GM06990 (cell line): ENCODE measurements at regions not wholly inside any gene's neighbourhood (a gene's known extent, or its start where the extent isn't known, plus 50 kb on each side); places are given as distances from the start of the nearest gene placed in this dataset.
"Not testable (repeated sequence)": the region's sequence is repeated elsewhere in the genome, so short reads cannot be mapped to it uniquely, and the experiment has no call there.

Source experiments
- DNase-seq: peaks from one replicate; pipeline ENCODE4 v3.0.0-alpha.2; 2011; ENCODE audit not compliant: insufficient read length; ENCODE audit errors: extremely low read depth
- H3K27me3 ChIP-seq: replicated peaks from 2 replicates; pipeline ENCODE4 v1.6.0; 2011; ENCODE audit warnings: low read length; ENCODE audit not compliant: control insufficient read depth, insufficient read depth
- H3K36me3 ChIP-seq: 2 replicates; pipeline ENCODE4 v1.5.1; 2011; ENCODE audit warnings: low read length; ENCODE audit not compliant: control insufficient read depth, insufficient read depth
- H3K4me3 ChIP-seq: replicated peaks from 2 replicates; pipeline ENCODE4 v1.5.1; 2011; ENCODE audit warnings: low read depth, mild to moderate bottlenecking, control low read depth, low read length
- TF ChIP-seq, protein P1 (sequence below): IDR thresholded peaks from 2 replicates; pipeline ENCODE4 v1.5.1; 2011; ENCODE audit warnings: low read length, control low read depth, mild to moderate bottlenecking, inconsistent platforms; ENCODE audit not compliant: insufficient read depth, poor library complexity, severe bottlenecking

DNA sequence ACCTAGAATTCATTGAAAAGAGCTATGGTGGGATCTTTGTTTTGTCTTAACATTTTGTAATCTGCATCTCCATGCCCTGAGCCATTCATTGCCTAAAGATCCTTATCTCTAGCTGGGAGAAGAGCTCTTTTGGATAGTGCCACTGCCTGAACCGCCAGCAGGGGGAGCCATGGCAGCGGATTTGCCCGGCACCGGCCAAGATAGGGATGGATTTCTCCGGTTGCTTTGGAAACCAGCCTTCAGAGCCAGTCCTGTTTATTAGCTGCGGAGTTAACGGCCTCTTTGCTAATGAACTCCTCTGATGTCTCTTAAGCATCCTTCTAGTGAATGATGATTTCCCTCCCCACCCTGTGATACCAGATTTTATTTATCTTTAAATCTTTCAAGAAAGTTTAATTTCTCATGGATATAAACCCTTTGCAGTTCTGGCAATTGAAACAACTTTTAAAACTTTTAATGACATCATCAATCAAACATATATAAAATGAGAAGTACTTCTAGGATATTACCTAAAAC, 58.2 kb upstream of the LYZL2 start:
- H3K4me3 ChIP-seq: no peak overlapping the region
- H3K36me3 ChIP-seq: no peaks in the 10 kb centered on the region
- DNase-seq: peak; percentile 57
- H3K27me3 ChIP-seq: no peaks in the 10 kb centered on the region
- TF ChIP-seq, protein P1, sequence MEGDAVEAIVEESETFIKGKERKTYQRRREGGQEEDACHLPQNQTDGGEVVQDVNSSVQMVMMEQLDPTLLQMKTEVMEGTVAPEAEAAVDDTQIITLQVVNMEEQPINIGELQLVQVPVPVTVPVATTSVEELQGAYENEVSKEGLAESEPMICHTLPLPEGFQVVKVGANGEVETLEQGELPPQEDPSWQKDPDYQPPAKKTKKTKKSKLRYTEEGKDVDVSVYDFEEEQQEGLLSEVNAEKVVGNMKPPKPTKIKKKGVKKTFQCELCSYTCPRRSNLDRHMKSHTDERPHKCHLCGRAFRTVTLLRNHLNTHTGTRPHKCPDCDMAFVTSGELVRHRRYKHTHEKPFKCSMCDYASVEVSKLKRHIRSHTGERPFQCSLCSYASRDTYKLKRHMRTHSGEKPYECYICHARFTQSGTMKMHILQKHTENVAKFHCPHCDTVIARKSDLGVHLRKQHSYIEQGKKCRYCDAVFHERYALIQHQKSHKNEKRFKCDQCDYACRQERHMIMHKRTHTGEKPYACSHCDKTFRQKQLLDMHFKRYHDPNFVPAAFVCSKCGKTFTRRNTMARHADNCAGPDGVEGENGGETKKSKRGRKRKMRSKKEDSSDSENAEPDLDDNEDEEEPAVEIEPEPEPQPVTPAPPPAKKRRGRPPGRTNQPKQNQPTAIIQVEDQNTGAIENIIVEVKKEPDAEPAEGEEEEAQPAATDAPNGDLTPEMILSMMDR: peak; percentile 93

DNA sequence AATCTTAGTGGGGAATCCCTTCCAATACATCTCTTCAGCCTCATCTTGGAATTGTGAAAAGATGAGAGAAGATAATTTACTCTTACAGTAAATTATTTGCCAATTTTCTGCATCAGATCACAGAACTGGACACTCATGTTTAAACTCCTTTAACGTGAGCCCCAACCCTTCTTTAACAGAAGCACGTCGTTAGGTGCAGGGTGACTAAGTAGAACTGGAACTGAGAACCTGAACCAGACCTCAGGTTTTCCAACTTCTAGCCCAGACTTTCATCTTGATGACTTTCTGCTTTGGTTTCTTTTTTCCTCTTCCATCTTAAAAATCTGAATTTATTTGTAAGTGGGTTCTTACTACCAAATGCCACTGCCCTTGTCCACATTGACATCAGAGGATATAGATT, 57.2 kb upstream of the LYZL2 start:
- Histone ChIP-seq H3K36me3 (no peaks in the 10 kb centered on the region), H3K4me3 (no peak overlapping the region), H3K27me3 (no peaks in the 10 kb centered on the region)
- TF ChIP-seq, protein P1: no peak
- DNase-seq: no peak

DNA sequence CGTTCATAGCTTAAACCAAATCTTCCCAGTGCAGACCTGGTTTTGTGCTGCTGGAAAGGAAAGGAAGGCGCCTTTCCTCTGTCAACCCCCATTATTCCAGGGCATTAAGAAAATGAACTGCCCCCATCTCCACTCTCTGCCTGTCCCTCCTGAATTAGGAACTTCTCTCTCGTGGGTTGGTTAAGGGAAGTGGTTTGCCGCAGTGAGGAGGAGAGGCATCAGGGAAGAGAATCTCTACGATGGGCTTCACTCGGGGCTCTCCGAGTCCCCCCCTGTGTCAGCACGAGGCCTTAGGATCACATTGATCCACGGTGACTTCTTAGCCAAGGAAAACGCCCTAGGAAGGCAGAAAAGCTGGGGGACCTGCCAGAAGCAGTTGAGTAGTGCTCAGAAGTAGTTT, 53.9 kb upstream of the LYZL2 start:
- H3K36me3 ChIP-seq: no peaks in the 10 kb centered on the region
- H3K4me3 ChIP-seq: no peak overlapping the region
- no peak for DNase-seq
- H3K27me3 ChIP-seq: no peaks in the 10 kb centered on the region
- TF ChIP-seq, protein P1: no peak

DNA sequence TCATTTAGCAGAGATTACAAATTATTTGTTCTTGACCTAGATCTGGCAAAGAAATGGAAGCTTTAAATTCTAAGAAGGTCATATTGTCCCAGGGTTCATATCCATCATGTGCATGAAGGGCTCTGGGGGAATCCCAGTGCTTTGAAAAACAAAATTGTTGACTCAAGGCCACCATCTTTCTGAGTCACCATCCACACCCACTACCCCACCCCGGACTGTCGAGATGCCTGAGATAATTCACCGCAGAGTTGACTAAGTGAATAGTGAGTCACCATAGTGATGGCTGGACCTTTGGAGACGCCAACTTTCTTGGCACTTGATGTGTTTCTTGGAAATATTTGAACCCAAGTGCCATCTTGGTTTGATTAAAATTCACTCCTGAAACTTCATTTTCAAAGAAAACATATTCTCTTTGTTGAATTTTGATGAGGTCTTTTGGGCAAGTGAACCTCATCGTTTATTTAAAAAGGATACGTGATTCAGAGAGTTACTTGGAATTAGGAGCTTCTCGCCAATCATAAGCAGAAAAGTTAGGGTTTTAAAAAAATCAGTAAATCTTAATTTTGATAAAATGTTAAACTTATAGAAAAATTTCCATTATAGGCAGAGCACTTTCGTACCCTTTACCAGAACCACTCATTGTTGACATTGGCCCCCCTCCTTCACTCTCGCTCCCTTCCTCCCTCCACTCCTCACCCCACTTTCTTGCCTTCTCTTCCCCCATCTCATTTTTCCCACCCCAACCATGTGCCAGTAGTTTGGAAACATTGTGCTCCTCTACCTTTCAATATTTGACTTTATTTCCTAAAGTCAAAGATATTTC, 53.0 kb upstream of the LYZL2 start:
- H3K27me3 ChIP-seq, DNase-seq, H3K4me3 ChIP-seq, H3K36me3 ChIP-seq: not testable (repeated sequence)

DNA sequence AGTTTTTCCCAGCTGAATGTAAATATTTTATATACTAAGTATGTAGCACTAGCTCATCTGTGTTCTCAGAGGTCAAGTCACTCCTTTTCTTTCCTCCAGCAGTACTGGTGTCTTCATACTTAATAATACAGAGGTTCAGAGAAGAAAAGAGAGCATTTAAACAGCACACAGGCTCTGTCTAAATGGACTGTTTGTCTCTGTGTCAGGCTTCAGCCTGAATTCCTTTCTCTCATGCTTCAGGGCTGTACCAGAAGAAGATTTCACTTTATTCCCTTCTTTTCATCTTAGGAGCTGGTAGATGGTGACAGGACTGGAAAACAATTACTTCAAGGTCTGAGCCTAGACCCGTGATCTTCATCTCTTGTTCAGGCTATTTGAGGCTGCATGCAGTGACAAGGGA, 51.4 kb upstream of the LYZL2 start:
- no peaks in the 10 kb centered on the region for H3K36me3 ChIP-seq
- TF ChIP-seq, protein P1: no peak

More for the DNA sequence above, 51.4 kb upstream of the LYZL2 start:
- no peaks in the 10 kb centered on the region for H3K27me3 ChIP-seq
- no peak overlapping the region for H3K4me3 ChIP-seq
- no peak for DNase-seq
